ENCODE measurements at regions not wholly inside any gene's neighbourhood (a gene's known extent, or its start where the extent isn't known, plus 50 kb on each side); places are given as distances from the start of the nearest gene placed in this dataset.
A peak's percentile ranks its signal among the peaks of the same experiment; 100 is the strongest.

DNA sequence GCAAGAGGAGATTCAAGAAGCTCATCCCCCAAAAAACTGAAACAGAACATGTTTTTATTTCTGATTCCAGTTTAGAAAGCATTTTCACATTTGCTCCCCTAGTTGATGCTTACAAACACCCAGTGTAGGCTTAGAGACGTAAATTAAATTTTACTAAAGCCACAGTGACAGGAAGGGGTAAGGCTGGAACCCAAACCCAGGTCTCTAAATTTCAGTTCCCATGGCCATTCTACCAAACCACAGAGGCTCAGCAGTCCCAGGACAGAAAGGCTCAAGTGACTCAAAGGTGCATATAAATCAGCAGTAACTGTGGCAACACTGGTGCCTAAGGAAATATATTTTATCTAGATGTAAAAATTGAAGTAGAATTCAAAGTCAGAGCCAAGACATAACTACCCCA, 128.7 kb downstream of the CEP120 start:
- intact Hi-C loops (cut with DNase I), result no loop called here
- no peaks in the 10 kb centered on the region for H3K36me3 ChIP-seq
- H3K4me3 ChIP-seq, result no peak overlapping the region
- 63 to 78% methylated on average over 1 of the region's 1 CpG for WGBS, 2 donors
- TF ChIP-seq, protein P1, sequence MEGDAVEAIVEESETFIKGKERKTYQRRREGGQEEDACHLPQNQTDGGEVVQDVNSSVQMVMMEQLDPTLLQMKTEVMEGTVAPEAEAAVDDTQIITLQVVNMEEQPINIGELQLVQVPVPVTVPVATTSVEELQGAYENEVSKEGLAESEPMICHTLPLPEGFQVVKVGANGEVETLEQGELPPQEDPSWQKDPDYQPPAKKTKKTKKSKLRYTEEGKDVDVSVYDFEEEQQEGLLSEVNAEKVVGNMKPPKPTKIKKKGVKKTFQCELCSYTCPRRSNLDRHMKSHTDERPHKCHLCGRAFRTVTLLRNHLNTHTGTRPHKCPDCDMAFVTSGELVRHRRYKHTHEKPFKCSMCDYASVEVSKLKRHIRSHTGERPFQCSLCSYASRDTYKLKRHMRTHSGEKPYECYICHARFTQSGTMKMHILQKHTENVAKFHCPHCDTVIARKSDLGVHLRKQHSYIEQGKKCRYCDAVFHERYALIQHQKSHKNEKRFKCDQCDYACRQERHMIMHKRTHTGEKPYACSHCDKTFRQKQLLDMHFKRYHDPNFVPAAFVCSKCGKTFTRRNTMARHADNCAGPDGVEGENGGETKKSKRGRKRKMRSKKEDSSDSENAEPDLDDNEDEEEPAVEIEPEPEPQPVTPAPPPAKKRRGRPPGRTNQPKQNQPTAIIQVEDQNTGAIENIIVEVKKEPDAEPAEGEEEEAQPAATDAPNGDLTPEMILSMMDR (IDR thresholded peaks at IDR 0.05), result no peak
- no peak for TF ChIP-seq POLR2A (IDR thresholded peaks at IDR 0.05)
- H3K4me1 ChIP-seq, result no peaks in the 10 kb centered on the region
- DNase-seq, result no peak
- H3K27ac ChIP-seq, result no peak overlapping the region
- no peaks in the 10 kb centered on the region for H3K27me3 ChIP-seq
- H3K9me3 ChIP-seq, result peaks cover 0 to 4% (median 0%) of the 10 kb centered on the region in 3 donors

DNA sequence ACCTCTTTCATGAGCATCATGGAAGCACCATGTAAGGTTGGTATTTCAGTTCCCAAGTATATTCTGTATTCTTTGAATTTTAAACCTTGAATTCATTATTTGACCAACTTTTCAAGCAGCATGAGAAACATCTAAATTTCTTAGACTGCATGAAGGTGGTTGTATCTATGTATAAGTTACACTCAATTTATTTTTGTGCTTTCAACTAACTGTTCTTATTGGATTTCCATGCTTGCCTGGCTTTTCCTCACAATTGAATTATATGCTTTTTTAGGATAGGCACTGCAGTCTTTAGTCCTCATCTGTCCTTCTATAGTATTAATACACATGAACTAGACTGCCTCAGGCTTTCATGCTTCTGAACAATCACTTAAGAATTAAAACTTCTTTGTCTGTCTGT, 134.0 kb downstream of the CEP120 start:
- Histone ChIP-seq H3K4me3 (no peak overlapping the region), H3K9me3 (no peaks in the 10 kb centered on the region), H3K27ac (no peak overlapping the region), H3K36me3 (no peaks in the 10 kb centered on the region), H3K27me3 (peaks cover 0 to 25% (median 0%) of the 10 kb centered on the region in 4 donors), H3K4me1 (peaks cover 0 to 4% (median 0%) of the 10 kb centered on the region in 3 donors)
- intact Hi-C loops (cut with DNase I), result no loop called here
- no peak for DNase-seq
- TF ChIP-seq, protein P1 (IDR thresholded peaks at IDR 0.05), result no peak
- no peak for TF ChIP-seq POLR2A (IDR thresholded peaks at IDR 0.05)

DNA sequence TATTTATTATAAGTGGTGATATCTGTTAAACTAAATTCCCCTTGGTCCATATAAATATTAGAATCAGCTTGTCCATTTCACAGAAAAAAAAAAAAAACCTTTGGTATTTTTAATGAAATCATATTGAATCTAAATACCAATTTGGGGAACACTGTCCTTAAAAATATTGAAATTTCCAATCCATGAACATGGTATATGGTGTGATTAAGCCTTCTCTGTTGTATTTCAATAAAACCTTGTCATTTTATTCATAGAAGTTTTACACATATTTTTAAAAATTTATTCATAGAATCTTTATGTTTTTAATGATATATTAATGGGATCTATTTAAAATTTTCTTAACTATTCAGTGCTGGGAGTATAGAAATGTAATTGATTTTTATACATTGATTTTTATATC, 135.3 kb downstream of the CEP120 start:
- TF ChIP-seq, protein P1 (IDR thresholded peaks at IDR 0.05), result no peak
- no peak for TF ChIP-seq POLR2A (IDR thresholded peaks at IDR 0.05)

DNA sequence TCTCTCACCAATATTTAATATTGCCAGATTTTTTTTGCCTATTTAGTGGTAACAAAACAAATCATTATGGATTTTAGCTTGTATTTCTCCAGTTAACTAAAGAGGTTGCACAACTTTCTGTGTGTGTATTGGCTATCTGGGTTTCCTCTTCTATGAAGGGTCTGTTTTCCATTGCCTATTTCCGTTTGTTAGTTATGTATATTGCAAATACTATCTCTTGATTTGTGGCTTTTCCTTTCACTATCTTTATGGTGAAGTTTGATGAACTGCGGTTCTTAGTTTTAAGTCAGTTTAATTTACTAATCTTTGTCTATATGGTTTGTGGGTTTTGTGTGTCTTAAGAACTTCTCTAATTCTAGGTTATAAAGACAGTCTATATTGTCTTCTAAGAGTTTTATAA, 136.3 kb downstream of the CEP120 start:
- H3K36me3 ChIP-seq, result no peaks in the 10 kb centered on the region
- no peak overlapping the region for H3K4me3 ChIP-seq
- no peak overlapping the region for H3K27ac ChIP-seq
- intact Hi-C loops (cut with DNase I), result no loop called here
- peaks cover 0 to 22% (median 8%) of the 10 kb centered on the region in 3 donors for H3K4me1 ChIP-seq
- H3K27me3 ChIP-seq, result peaks cover 0 to 30% (median 0%) of the 10 kb centered on the region in 4 donors
- WGBS, 2 donors, result 85% methylated on average over 2 of the region's 2 CpGs
- no peak for TF ChIP-seq POLR2A (IDR thresholded peaks at IDR 0.05)
- TF ChIP-seq, protein P1 (IDR thresholded peaks at IDR 0.05), result no peak
- no peak for DNase-seq
- no peaks in the 10 kb centered on the region for H3K9me3 ChIP-seq

More for the DNA sequence above, 135.3 kb downstream of the CEP120 start:
- no peak for DNase-seq
- H3K36me3 ChIP-seq, result no peaks in the 10 kb centered on the region
- peaks cover 0 to 17% (median 7%) of the 10 kb centered on the region in 3 donors for H3K4me1 ChIP-seq
- no peaks in the 10 kb centered on the region for H3K9me3 ChIP-seq
- no peak overlapping the region for H3K4me3 ChIP-seq
- no peak overlapping the region for H3K27ac ChIP-seq
- peaks cover 0 to 30% (median 0%) of the 10 kb centered on the region in 4 donors for H3K27me3 ChIP-seq
- intact Hi-C loops (cut with DNase I), result no loop called here

DNA sequence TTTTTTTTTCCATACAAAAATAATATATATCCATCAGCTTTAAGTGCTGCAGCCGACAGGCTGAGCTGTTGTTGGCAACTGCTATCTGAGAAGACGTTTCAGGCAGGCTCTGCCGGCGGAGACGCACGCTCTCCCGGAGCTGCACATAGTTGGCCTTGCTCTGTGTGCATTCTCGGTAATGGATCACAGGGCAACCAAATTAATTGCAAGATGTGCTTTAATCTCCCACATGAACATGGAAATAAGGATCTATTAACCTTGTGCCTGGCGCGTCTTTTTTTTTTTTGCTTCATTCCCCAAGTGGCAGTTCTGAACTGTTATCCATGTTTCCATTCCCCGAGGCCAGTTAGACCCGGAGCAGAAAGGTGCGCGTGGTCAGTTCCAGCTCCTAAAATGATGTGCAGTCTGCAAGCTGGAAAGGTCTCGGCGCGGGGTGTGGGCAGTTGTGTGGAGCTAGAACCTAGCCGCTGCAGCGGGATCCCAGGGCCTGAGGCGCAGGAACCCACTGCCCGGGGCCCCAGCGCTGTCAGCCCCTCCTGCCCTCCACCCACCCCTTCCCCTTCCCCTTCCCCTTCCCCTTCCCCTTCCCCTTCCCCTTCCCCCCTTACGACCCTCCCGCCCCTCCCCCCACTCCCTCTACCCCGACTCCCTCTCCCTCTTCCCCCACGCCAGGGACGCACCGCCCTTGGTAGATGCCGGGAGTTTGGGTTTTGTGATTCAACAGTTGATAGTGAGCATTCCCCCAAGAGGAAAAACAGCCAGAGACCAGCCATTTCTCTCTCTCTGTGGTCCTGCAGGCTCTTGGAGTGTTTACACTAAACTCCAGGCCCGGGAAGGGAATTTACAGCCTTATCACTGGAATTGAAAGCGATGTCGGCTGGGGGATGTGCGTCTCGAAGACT, 137.8 kb downstream of the CEP120 start:
- peak overlapping the region in 1 of 4 donors; percentile 14 for H3K27ac ChIP-seq
- peak overlapping the region in 2 of 4 donors; percentile 14 to 49 for H3K4me3 ChIP-seq

More for the DNA sequence above, 137.8 kb downstream of the CEP120 start:
- WGBS, 2 donors, result 28 to 37% methylated on average over 18 to 24 of the region's 34 CpGs
- intact Hi-C loops (cut with DNase I), result no loop called here
- no peak for DNase-seq
- Histone ChIP-seq H3K4me1 (peaks cover 0 to 22% (median 8%) of the 10 kb centered on the region in 3 donors), H3K36me3 (no peaks in the 10 kb centered on the region), H3K27me3 (peaks cover 0 to 30% (median 0%) of the 10 kb centered on the region in 4 donors), H3K9me3 (no peaks in the 10 kb centered on the region)
- TF ChIP-seq, protein P1 (IDR thresholded peaks at IDR 0.05), result no peak
- no peak for TF ChIP-seq POLR2A (IDR thresholded peaks at IDR 0.05)
